B cell (primary cell): ENCODE measurements at regions not wholly inside any gene's neighbourhood (a gene's known extent, or its start where the extent isn't known, plus 50 kb on each side); places are given as distances from the start of the nearest gene placed in this dataset.

Source experiments
- ATAC-seq: fragments of 200-7000 bp; cut with Tn5 transposase; one replicate; pipeline ENCODE4 v1.10.0; 2021; ENCODE audit warnings: low read depth, mild to moderate bottlenecking, moderate number of reproducible peaks, moderate library complexity
- CTCF ChIA-PET: fragments of 350-600 bp; sonication (Branson Sonifier 250); formaldehyde crosslinking; loops from one replicate; lab custom pipeline; 2021; ENCODE audit warnings: antibody characterized with exemption, inconsistent platforms; lab: Charles Lee
- POLR2A ChIA-PET: fragments of 350-600 bp; sonication (Branson Sonifier 250); formaldehyde crosslinking; loops from one replicate; lab custom pipeline; 2021; ENCODE audit warnings: antibody characterized with exemption; lab: Charles Lee
- DNase-seq: peaks from one replicate; pipeline ENCODE4 v3.0.0; 2013
- H2AFZ ChIP-seq: 2 replicates; pipeline ENCODE4 v1.6.1; 2012; ENCODE audit warnings: mild to moderate bottlenecking, low read depth, low read length; ENCODE audit not compliant: insufficient read depth, poor library complexity, severe bottlenecking
- H3K27ac ChIP-seq, 2 donors: 1 replicate in 1 of 2; 2 replicates in 1 of 2; pipeline ENCODE4 v1.5.1; 2012 to 2013; ENCODE audit warnings: low read length in 2 of 2, mild to moderate bottlenecking in 2 of 2, moderate library complexity in 1 of 2
- H3K27me3 ChIP-seq, 4 experiments: fragments of 200-600 bp in 1 of 4; sonication (generic) in 1 of 4; replicated peaks in 1 of 4; 1 replicate in 2 of 4; 2 replicates in 2 of 4; pipeline versions ENCODE4 v1.6.1 to v1.7.0; 2013 to 2016; ENCODE audit warnings: low read length in 3 of 4, mild to moderate bottlenecking in 2 of 4, mixed read lengths in 1 of 4, moderate library complexity in 1 of 4; ENCODE audit not compliant: insufficient read depth in 4 of 4, control insufficient read depth in 3 of 4; ENCODE audit errors: control extremely low read depth in 1 of 4
- H3K36me3 ChIP-seq, 2 experiments: replicated peaks in 1 of 2; 1 replicate in 1 of 2; 2 replicates in 1 of 2; pipeline versions ENCODE4 v1.6.1 to v1.7.1; 2013; ENCODE audit warnings: low read length in 1 of 2; ENCODE audit not compliant: insufficient read depth in 2 of 2, control insufficient read depth in 1 of 2; ENCODE audit errors: control extremely low read depth in 1 of 2, extremely low read depth in 1 of 2
- H3K4me1 ChIP-seq, 2 donors: fragments of 200-600 bp in 1 of 2; sonication (generic) in 1 of 2; 1 replicate in 1 of 2; 2 replicates in 1 of 2; pipeline versions ENCODE4 v1.5.1 to v1.6.1; 2013 to 2017; ENCODE audit warnings: low read length in 2 of 2; ENCODE audit not compliant: control insufficient read depth in 2 of 2, insufficient read depth in 2 of 2
- H3K4me2 ChIP-seq: replicated peaks from 2 replicates; pipeline ENCODE3; 2012; ENCODE audit warnings: mild to moderate bottlenecking, low read depth, low read length; ENCODE audit not compliant: poor library complexity, severe bottlenecking
- H3K4me3 ChIP-seq, 5 experiments: fragments of 200-600 bp in 1 of 5; sonication (generic) in 1 of 5; 1 replicate in 3 of 5; 2 replicates in 2 of 5; pipeline versions ENCODE4 v1.5.1 to v1.7.0; 2011 to 2016; ENCODE audit warnings: low read length in 4 of 5, mild to moderate bottlenecking in 4 of 5, low read depth in 2 of 5, control low read depth in 1 of 5, moderate library complexity in 1 of 5; ENCODE audit not compliant: insufficient read depth in 1 of 5; ENCODE audit errors: control extremely low read depth in 1 of 5, extremely low read depth in 1 of 5
- H3K79me2 ChIP-seq: fragments of 200-600 bp; sonication (generic); one replicate; pipeline ENCODE4 v1.6.0; 2016; ENCODE audit warnings: low read length; ENCODE audit not compliant: control insufficient read depth, insufficient read depth
- H3K9ac ChIP-seq: fragments of 200-600 bp; sonication (generic); 2 replicates; pipeline ENCODE4 v1.6.1; 2017; ENCODE audit warnings: mild to moderate bottlenecking, low read length, moderate library complexity
- H3K9me3 ChIP-seq, 3 donors: one replicate each; pipeline versions ENCODE4 v1.6.1 to v1.7.1; 2013; ENCODE audit warnings: low read length in 2 of 3; ENCODE audit not compliant: control insufficient read depth in 2 of 3, insufficient read depth in 1 of 3; ENCODE audit errors: control extremely low read depth in 1 of 3
- H4K20me1 ChIP-seq: 2 replicates; pipeline ENCODE4 v1.6.0; 2012; ENCODE audit warnings: mild to moderate bottlenecking, low read length; ENCODE audit not compliant: insufficient read depth, control insufficient read depth, poor library complexity, severe bottlenecking
- H3K27ac Mint-ChIP-seq: one replicate; pipeline ENCODE4 v1.8.0; 2021; ENCODE audit warnings: mixed read lengths
- H3K27me3 Mint-ChIP-seq: one replicate; pipeline ENCODE4 v1.8.0; 2021; ENCODE audit warnings: mixed read lengths
- H3K4me1 Mint-ChIP-seq: one replicate; pipeline ENCODE4 v1.8.0; 2021; ENCODE audit warnings: mixed read lengths
- H3K4me3 Mint-ChIP-seq: one replicate; pipeline ENCODE4 v1.8.0; 2021; ENCODE audit warnings: mixed read lengths
- H3K9me3 Mint-ChIP-seq: one replicate; pipeline ENCODE4 v1.8.0; 2022; ENCODE audit warnings: mixed read lengths; ENCODE audit not compliant: insufficient read depth
- EZH2 ChIP-seq: IDR thresholded peaks from 2 replicates; pipeline ENCODE4 v1.6.1; 2012; ENCODE audit warnings: borderline replicate concordance, low read depth, mild to moderate bottlenecking, moderate library complexity, low read length; ENCODE audit not compliant: insufficient read depth, poor library complexity, severe bottlenecking
- WGBS: methylation state at CpG from one replicate; pipeline ENCODE4 v1.1.5; 2013; ENCODE audit warnings: missing lambda C conversion rate; ENCODE audit not compliant: insufficient coverage; 5-methylcytosine and 5-hydroxymethylcytosine counted together
- intact Hi-C: fragments of 100-400 bp; cut with micrococcal nuclease; formaldehyde crosslinking; loops from one replicate; pipeline ENCODE4 v1.10.0; 2022
- TF ChIP-seq, protein P1 (sequence below): fragments of 200-600 bp; IDR thresholded peaks from one replicate; pipeline ENCODE4 v1.8.0; 2022; ENCODE audit warnings: antibody characterized with exemption, mild to moderate bottlenecking

DNA sequence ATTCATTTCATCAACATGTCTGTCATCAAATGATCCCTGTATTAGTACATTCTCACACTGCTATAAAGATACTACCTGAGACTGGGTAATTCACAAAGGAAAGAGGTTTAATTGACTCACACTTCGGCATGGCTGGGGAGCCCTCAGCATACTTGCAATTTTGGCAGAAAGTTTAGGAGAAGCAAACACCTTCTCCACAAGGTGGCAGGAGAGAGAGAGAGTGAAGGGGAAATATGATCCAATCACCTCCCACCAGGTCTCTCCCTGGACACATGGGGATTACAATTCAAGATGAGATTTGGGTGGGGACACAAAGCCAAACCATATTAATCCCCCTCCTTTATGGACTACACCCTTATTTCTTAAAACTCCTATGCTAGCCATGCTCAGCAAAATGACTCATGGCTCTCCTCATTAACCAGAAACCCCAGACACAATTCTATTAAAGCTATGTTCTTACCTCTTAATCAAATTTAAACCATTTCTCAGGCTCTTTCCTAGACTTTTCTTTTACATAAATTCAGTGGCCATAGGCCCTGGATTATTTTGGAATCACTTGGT, 932.3 kb downstream of the FLRT2 start:
- H3K27ac Mint-ChIP-seq: no peak overlapping the region
- H3K4me1 Mint-ChIP-seq: no peaks in the 10 kb centered on the region
- H3K27ac ChIP-seq: no peak overlapping the region
- no peaks in the 10 kb centered on the region for H4K20me1 ChIP-seq
- intact Hi-C loops: no loop called here
- no peak overlapping the region for H3K4me3 Mint-ChIP-seq
- no peak overlapping the region for H3K9ac ChIP-seq
- no peak overlapping the region for H2AFZ ChIP-seq
- CTCF ChIA-PET: no interaction called here
- TF ChIP-seq EZH2: no peak
- TF ChIP-seq, protein P1, sequence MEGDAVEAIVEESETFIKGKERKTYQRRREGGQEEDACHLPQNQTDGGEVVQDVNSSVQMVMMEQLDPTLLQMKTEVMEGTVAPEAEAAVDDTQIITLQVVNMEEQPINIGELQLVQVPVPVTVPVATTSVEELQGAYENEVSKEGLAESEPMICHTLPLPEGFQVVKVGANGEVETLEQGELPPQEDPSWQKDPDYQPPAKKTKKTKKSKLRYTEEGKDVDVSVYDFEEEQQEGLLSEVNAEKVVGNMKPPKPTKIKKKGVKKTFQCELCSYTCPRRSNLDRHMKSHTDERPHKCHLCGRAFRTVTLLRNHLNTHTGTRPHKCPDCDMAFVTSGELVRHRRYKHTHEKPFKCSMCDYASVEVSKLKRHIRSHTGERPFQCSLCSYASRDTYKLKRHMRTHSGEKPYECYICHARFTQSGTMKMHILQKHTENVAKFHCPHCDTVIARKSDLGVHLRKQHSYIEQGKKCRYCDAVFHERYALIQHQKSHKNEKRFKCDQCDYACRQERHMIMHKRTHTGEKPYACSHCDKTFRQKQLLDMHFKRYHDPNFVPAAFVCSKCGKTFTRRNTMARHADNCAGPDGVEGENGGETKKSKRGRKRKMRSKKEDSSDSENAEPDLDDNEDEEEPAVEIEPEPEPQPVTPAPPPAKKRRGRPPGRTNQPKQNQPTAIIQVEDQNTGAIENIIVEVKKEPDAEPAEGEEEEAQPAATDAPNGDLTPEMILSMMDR: no peak
- WGBS: no CpG with 5 or more reads among the region's 1 CpG
- no peaks in the 10 kb centered on the region for H3K9me3 ChIP-seq
- no peaks in the 10 kb centered on the region for H3K9me3 Mint-ChIP-seq
- POLR2A ChIA-PET: no interaction called here
- H3K4me2 ChIP-seq: no peak overlapping the region
- ATAC-seq (no peak), DNase-seq (no peak)
- no peaks in the 10 kb centered on the region for H3K27me3 Mint-ChIP-seq
- no peaks in the 10 kb centered on the region for H3K36me3 ChIP-seq
- no peaks in the 10 kb centered on the region for H3K27me3 ChIP-seq
- H3K4me3 ChIP-seq: no peak overlapping the region
- no peaks in the 10 kb centered on the region for H3K79me2 ChIP-seq
- no peaks in the 10 kb centered on the region for H3K4me1 ChIP-seq

DNA sequence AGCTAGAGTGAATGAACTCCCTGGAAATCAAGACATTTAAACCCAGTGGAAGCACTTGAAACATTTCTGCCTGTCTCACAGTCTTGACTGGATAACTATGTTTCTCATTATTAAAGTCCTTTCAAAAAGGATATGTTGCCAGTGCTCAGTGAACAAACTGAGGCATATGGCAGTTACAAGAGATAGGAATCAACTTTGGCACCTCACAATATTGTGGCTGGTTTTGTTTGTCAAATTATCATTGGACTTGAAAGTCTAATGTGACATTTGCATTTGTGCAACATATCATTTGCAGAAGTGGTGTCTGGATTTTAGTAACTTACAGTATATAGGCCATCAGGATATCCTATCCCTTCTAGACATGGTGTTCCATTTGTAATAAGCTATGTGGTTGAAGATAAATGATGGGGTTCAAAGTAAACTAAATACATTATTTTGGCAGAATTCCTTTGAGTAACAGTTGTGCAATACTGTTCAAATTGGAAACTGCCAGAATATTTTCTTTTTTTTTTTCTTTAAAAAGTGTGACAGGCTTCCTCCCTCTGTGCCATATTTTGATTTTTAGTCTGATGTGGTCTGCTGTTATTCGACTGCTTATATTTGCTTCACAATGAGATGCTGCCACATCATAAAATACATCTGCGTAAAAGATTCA, 927.7 kb downstream of the FLRT2 start:
- H3K4me1 Mint-ChIP-seq: no peaks in the 10 kb centered on the region
- Histone ChIP-seq H3K4me1 (no peaks in the 10 kb centered on the region), H4K20me1 (no peaks in the 10 kb centered on the region), H3K79me2 (no peaks in the 10 kb centered on the region), H3K36me3 (no peaks in the 10 kb centered on the region), H3K4me2 (no peak overlapping the region), H3K9ac (no peak overlapping the region), H3K9me3 (peaks cover 0 to 2% (median 0%) of the 10 kb centered on the region in 3 donors), H3K4me3 (no peak overlapping the region), H3K27me3 (no peaks in the 10 kb centered on the region), H2AFZ (no peak overlapping the region), H3K27ac (no peak overlapping the region)
- ChIA-PET POLR2A (no interaction called here), CTCF (no interaction called here)
- H3K9me3 Mint-ChIP-seq: peaks cover 3% of the 10 kb centered on the region
- H3K27ac Mint-ChIP-seq: no peak overlapping the region
- no peaks in the 10 kb centered on the region for H3K27me3 Mint-ChIP-seq
- TF ChIP-seq, protein P1: no peak
- TF ChIP-seq EZH2: no peak
- intact Hi-C loops: no loop called here
- H3K4me3 Mint-ChIP-seq: no peak overlapping the region
- no CpG with 5 or more reads among the region's 2 CpGs for WGBS
- ATAC-seq (no peak), DNase-seq (no peak)
